GM21381 (cell line): ENCODE measurements at regions not wholly inside any gene's neighbourhood (a gene's known extent, or its start where the extent isn't known, plus 50 kb on each side); places are given as distances from the start of the nearest gene placed in this dataset.

Source experiments
- ATAC-seq: cut with Tn5 transposase; IDR thresholded peaks from one replicate; pipeline ENCODE4 v1.9.1; 2021; ENCODE audit warnings: mild to moderate bottlenecking, moderate library complexity; ENCODE audit not compliant: unreplicated experiment

DNA sequence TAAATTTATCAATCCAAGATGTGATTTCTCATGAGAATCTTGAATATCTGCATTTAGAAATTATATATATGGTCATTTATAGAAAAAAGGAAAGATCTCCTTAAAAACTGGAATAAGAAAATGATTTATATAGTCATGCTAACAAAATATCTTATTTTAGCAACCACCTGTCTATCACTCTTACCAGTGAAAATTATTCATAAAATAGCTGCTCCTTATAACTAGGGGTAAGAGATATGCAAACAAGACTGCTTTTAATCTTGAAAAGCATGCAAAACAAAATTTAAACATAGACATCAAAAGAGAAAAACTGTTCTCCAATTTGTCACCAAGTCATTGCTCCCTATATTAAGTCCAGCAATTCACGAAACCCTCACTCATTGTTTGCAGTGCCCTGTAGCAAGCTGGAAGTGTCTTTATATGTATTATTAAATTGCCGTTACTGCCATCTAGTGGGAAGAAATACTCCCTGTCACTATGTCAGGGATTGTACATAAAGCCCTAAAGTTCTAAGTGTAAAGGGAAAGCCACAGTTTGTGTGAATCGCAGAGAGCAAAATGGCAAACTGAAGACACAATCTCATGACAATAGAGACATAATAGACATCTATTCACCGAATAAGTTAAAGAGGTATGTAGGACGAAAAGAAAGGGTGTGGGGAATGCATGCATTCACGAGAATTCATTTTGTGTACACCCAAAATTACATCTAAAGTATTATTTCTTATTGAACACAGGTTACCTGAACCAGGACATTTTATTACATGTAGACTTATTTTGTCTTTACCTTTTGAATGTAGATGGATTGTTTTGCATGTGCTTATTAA lies 600.5 kb downstream of the USP25 start:
- peak; percentile 87 for ATAC-seq

DNA sequence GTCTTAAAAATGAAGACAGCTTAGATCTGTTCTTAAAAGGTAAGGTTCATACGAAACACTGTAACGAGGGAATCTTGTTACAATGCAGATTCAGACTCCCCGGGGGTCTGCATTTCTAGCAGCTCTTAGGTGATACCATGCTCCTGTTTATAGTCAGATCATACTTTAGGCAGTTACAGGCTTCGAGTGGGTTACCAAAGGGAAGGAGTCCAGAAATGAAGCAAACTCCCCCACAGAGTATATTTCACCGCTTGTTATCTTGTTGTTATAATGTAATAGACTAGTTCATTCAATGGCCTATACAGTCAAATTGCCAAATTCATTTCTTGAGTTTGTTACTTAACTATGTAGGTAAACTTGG lies 601.1 kb downstream of the USP25 start:
- no peak for ATAC-seq

DNA sequence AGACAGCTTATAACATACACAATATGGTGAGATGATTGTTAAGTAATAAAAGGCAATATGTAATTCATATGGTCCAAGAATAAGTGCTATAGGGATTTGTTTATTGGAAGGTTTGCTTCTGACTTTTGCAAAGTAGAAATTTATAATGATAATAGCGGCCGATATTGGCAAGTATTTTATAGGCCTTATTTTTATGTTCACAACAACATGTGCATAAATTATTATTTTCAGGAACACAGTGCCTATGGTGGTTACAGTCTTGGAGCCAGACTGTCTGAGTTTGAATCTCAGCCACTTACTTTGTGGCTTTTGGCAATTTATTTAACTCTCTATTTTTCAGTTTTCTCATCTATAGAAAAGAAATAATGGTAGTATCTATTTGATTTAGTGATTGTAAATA lies 607.5 kb downstream of the USP25 start:
- ATAC-seq: no peak

DNA sequence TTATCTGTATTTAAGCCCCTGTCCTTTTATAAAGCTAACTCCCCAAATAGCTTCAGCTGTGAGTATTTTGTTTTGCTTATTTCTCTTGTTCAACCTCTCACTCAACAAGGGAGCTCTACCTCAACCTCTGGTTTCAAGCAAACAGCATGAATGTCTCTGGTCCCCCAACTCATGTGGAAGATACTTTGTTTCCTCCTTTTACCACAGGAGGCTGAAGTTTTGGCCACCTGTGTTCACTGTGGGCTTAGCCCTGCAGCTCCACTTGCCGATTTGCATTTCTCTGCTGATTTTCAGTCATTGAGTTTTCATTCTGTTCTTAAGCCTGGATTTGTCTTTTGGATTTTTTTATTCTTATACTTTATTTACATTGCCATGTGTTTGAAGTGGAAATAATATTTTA lies 613.1 kb downstream of the USP25 start:
- ATAC-seq: no peak

DNA sequence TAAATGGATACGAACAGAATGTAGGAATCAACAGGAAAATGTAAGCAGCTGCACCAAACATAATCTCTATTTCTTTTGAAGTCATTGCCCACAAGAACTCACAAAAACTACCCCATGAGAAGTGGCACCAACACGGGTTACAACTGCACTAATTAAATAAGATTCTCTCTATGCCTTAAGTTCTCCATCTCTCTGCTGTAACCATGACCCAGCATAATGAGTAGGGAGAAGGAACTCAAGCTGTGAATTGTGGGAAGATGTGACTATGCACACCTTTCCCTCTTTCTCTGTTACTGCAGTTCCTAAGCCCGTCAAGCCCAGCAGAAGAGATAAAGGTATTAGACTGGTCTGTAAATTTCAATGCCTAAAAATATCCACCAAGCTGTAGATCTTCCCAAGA lies 614.0 kb downstream of the USP25 start:
- no peak for ATAC-seq

DNA sequence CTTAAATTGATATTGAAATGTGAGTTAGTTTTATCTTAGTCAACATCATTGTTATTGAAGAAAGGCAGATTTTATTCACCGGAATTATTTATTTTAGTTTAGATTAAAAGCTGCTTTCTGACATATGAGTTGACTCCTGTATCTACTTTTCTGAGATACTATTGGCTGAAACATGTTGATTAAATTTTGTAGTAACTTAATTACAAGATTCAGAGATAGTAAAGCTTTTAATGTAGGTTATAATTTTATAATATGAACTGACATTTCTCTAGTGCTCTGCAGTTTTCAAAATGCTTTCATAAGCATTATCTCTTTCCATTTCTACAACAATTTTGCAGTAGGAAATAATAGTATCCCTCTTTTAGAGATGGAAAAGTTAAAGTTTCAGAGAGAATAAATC lies 616.0 kb downstream of the USP25 start:
- ATAC-seq: no peak

DNA sequence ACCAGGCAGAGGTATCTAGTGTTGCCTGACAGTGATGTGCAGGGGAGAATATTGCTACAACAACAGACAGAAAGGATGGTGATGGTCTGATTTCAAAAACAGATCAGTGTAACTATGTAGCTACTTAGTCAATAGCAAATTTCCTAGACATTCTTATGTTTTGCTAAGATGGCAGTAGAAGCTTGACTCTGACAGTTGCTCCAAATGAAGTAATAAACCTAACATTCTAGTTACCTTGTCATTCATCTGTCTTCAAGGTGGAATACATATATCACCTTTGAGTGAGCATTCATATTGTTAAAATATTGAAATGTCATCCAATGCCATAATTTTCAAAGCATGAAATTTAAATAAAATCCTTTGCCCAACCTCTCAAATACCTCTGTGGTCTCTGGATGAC lies 617.4 kb downstream of the USP25 start:
- ATAC-seq: no peak

DNA sequence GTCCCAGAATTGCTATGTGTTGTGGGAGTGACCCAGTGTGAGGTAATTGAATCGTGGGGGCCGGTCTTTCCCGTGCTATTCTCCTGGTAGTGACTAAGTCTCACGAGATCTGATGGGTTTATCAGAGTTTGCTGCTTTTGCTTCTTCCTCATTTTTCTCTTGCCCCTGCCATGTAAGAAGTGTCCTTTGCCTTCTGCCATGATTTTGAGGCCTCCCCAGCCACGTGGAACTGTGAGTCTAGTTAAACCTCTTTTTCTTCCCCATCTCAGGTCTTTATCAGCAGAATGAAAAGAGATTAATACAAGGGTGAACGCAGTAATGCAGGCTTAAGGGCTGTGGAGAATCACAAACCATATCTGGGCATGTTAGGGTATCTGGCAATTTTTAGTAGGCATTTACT lies 624.0 kb downstream of the USP25 start:
- no peak for ATAC-seq

DNA sequence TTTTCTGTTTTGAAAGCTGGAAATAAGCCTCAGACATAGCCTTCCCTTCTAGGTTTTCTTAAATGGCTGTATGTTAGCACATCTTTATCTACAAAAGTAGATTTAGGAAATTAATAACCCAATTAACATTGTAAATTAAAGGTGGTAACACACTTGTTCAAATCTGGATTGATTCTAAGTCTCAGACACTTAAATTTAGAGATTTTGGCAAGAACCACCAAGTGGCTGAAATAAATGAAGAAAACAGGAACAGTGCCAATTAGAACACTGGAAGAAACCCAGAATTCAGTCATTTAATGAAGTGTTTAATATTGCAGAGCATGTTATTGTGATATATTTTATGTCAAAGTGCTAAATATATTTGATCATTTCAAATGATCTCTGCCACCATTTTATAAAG lies 628.2 kb downstream of the USP25 start:
- ATAC-seq: no peak

DNA sequence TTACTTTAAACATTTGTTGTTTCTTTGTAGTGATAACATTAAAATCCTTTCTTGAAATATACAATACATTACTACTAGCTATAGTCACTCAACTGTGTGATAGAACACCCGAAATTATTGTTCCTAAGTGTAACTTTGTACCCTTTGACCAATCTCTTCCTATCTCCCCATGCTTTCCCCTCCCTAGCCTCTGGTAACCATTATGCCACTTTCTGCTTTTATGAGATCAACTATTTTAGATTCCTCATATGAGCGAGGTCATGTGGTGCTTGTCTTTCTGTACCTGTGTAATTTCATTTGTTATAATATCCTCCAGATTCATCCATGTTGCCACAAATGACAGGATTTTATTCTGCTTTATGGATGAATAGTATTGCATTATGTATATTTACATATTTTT lies 629.0 kb downstream of the USP25 start:
- ATAC-seq: no peak

DNA sequence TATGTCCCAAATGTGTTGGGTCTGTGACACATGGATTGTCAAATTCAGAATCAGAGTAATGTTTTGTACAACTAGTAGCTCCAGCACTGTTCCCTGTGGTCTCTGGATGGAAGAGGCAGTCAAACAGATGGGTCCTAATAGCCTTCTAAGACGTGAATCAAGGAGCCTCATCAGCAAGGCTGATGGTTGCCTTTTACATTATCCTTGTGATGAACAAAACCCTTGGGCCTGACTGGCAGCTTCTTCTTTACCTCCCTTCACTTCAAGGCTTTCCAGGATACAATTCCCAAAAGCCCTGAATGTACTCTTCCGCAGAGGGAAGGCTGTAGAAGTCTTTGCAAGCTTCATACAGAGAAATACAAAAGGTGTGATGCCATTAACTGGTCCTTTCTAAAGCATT lies 633.3 kb downstream of the USP25 start:
- no peak for ATAC-seq

DNA sequence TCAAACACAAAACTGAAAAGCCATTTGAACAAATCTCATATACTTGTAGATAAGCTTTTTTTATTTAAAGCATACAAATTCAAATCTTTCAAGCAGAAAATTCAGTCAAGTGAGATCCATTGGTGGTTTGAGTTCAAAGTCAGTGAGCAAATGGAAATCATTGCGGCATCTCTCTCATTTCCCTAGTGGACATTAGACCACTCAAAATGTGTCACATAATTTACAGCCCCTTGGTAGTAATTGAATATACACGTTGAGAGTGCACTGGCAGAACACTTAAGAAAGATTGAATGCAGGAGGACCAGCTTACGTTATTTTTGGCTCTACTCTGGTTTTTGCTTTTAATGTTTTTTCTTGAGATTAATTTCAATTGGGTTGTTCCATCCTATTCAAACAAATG lies 633.7 kb downstream of the USP25 start:
- ATAC-seq: no peak

DNA sequence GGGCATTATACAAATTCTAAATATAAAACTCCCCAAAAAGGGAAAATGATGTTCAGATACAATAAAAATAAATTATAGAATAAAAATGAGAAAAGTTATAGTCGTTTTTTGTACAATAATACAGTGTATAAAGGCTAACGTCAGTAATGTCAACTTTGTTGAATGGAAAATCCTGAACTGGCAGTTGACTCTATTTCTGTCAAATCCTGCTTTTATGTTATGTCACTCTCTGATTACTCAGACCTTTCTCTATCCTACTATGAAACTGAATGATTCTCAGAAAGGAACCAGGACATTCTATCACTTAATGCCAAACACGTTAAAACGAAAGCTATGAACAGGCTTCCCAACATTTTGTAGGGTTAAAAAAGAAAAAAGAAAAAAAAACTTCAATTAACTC lies 636.4 kb downstream of the USP25 start:
- no peak for ATAC-seq

DNA sequence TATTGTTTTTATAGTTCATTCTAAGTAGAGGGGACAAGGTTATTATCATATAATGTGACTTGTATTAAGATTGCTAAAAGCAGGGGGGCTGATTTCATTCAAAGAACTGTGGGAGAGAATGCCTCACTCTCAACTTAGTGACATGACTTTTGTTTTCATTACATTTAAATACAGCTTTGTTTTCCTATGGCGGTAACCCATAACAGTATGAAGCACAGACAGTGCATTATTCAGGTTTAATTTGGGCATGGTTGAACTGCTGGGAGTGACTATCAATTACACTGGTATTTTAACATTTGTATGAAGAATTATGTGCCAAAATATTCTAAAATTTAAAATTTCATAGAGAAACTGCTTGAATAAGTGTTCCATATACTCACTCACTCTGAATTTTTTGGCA lies 637.3 kb downstream of the USP25 start:
- no peak for ATAC-seq

DNA sequence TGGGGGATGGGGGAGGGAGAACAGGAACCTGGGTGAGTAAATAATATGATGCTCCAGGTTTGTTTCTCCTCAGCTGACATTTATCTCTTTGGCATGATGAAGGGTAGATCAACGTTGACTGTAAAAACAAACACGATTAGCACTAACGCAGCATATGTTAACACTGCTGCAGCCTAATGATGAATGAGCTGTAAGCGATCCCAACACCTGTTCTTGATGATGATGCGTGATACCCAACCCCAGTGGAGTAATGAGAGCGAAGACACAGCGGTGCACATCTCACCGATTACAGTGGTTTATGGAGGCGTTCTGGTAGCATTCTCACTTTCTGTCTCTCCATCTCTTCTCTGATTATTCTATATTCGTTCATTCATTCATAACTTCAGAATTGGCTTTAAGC lies 640.4 kb downstream of the USP25 start:
- no peak for ATAC-seq

DNA sequence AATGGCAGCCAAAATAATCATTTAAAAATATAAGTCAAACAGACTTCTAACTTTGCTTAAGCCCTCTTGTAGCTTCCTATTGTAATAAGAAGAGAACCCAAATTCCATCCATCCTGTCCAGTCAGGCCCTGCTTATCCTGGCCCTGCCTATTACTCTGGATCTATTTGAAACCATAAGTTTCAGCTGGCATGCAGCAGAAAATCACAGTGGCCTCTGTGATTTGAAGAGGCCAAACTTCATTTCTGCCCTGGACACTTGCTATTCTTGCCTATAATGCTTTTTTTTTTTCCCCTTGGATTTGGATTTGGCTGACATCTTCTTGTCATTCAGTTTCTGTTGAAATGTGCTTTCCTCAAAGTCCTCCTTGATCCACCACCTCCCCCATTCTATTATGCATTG lies 642.8 kb downstream of the USP25 start:
- no peak for ATAC-seq

DNA sequence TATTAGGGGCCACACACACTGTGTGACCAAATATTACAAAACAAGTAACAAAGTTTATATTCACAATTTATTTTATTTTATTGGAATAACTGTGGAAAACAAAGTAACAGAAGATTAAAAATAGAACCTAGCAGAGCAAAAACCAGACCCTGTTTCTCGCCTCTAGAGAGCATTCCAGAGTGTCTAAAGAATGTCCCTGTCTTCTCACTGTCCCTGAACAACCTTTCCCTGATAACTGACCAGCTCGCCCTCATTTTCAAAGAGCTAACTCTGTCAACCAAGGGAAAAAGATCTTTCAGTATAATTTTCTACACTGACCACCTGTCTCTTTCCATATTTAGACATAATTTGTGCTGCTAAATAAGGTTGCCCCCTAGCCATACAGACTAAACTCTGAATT lies 646.9 kb downstream of the USP25 start:
- no peak for ATAC-seq

DNA sequence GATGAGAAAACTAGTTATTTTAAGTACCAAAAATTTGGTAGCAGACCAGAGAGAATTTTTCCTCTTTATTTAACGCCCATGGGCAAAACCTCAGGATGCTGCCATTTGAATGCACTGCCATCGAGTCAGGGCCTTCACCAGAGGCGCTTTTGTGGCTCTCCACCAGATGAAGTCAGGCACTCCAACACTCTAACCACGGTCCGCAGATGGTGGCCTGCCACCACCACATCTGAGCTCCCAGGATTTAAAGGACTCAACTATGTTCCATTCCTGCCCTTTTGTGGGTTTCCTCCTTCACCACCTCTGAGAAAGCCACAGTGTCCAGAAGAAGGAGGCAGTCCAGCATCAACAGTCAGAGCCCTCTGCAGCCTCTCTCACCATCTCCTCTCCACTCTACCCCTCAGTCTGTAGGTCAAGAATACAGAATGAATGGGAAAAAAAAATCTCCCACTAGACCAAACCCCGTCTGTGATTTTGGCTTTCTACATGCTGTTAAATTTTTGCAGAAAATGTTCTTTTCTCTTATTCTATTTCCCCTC lies 647.4 kb downstream of the USP25 start:
- ATAC-seq: no peak

DNA sequence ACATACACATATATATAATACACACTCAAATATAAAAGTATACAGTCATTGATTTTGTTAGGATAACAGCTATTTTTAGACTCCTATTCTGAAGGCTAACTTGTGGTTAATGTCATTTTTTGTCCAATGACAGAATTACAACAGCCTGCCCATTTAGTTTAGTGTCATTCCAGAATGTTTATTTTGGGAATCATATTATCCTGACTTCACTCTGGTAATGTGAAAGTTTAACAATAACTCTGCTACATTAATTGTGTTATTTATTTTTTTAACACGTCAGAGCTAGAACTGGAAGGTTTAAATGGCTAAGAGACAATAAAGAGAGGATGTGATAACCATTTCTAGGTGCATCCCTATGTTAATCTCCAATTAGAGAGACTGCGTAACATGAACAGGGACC lies 648.1 kb downstream of the USP25 start:
- ATAC-seq: no peak

DNA sequence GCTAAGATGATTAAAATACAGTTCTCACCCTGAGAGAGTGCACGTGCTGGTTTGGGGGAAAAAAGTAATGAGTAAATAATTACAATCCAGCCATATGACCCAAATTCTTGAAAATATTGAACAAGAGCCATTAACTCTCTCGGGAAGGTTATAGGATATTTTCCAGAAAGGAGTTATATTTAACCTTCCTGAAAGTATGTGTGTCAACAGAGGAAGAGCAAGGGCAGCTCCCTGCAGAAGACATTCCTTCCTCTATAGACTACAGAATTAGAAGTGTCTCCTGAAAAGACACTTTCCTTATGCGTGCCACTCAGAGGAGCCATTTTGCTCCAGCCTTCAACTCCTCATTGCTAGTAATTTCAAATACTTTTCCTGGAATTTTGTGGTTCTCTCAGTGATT lies 648.7 kb downstream of the USP25 start:
- ATAC-seq: no peak

DNA sequence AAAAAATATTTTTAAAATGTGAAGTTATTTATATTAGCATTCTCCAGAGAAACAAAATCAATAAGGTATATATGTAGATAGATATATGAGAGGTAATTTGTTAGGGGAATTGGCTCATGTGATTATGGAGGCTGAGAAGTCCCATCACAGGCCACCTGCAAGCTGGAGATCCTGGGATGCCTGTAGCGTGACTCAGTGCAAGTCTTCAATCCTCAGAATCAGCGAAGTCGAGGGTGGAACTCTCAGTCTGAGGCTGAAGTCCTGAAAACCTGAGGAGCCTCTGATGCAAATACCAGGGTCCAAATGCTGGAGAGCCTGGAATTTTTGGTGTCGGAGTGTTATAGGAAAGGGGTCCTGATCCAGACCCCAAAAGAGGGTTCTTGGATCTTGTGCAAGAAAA lies 658.5 kb downstream of the USP25 start:
- ATAC-seq: no peak

DNA sequence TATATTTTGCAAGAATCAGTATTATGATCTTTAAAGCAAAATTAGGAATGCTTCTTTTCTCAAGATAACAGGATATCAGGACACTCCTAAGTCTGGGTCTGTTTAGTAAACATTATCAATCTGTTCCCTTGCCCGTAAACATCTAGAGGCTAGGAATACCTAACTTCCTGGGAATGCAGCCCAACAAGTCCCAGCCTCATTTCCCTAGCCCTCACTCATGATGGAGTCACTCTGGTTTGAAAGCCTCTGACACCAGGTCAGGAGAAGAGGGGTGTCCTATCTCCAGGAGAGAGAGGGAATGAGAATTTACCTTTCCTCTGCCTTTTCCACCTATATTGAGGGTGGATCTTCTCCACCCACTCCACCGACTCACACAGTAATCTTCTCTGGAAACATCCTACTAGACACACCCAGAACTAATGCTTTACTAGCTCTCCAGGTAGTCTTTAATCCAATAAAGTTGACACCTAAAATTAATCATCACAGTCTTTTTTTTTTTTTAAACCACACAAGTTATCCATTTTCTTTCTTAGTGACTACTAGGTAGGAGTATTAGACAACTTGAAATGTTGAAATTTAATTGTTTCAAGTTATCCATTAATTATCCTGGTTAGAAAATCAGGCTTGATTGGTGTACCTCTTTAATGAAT lies 659.3 kb downstream of the USP25 start:
- no peak for ATAC-seq

DNA sequence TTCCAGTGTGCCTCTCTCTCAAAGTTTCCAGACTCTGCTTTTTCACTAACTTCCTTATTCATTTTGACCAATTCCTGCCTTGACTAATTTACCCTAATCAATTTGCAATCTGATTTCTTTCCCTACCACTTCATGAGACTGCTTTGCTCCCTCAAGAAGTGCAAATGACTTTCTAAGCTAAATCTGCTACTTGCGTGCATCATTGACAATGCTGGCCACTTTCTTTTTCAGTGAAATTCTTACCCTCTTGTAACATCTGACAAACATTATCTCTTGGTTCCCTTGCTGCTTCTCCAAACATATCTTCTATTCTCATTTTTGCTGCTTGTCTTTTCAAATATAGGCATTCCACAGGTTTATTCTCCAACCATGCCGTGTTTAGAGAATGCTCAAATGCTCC lies 659.9 kb downstream of the USP25 start:
- no peak for ATAC-seq
